Neural cell (in vitro differentiated cells): ENCODE measurements at regions not wholly inside any gene's neighbourhood (a gene's known extent, or its start where the extent isn't known, plus 50 kb on each side); places are given as distances from the start of the nearest gene placed in this dataset.

ENCODE experiments used
- POLR2AphosphoS5 ChIP-seq: IDR thresholded peaks from 2 replicates; pipeline ENCODE4 v1.6.1; 2012
- TAF1 ChIP-seq: IDR thresholded peaks from 2 replicates; pipeline ENCODE4 v1.6.1; 2012; ENCODE audit warnings: low read depth
- TF ChIP-seq, protein P1 (sequence below): fragments of 450-650 bp; IDR thresholded peaks from 2 replicates; pipeline ENCODE4 v1.5.1; 2014; ENCODE audit warnings: antibody characterized with exemption, mild to moderate bottlenecking, moderate library complexity; ENCODE audit not compliant: poor library complexity, severe bottlenecking

DNA sequence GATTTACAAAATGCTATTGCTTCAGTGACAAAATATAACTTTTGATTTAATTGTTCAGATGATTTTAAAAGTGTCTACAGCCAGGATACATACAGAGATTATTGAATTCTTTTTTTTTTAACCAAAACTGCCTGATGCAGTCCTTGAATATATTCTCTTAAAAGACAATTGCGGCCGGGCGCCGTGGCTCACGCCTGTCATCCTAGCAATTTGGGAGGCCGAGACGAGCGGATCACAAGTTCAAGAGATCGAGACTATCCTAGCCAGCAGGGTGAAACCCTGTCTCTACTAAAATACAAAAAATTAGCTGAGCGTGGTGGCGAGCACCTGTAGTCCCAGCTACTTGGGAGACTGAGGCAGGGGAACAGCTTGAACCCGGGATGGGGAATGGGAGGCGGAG is 497.0 kb upstream of the FSIP2 start:
- TF ChIP-seq POLR2AphosphoS5 = no peak
- TF ChIP-seq, protein P1, sequence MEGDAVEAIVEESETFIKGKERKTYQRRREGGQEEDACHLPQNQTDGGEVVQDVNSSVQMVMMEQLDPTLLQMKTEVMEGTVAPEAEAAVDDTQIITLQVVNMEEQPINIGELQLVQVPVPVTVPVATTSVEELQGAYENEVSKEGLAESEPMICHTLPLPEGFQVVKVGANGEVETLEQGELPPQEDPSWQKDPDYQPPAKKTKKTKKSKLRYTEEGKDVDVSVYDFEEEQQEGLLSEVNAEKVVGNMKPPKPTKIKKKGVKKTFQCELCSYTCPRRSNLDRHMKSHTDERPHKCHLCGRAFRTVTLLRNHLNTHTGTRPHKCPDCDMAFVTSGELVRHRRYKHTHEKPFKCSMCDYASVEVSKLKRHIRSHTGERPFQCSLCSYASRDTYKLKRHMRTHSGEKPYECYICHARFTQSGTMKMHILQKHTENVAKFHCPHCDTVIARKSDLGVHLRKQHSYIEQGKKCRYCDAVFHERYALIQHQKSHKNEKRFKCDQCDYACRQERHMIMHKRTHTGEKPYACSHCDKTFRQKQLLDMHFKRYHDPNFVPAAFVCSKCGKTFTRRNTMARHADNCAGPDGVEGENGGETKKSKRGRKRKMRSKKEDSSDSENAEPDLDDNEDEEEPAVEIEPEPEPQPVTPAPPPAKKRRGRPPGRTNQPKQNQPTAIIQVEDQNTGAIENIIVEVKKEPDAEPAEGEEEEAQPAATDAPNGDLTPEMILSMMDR = no peak
- no peak for TF ChIP-seq TAF1
